ENCODE measurements at regions not wholly inside any gene's neighbourhood (a gene's known extent, or its start where the extent isn't known, plus 50 kb on each side); places are given as distances from the start of the nearest gene placed in this dataset.
"Not testable (repeated sequence)": the region's sequence is repeated elsewhere in the genome, so short reads cannot be mapped to it uniquely, and the experiment has no call there.

GRCh38 chr20:63145156-63145555 lies 70.8 kb downstream of the YTHDF1 start:
- no peak for DNase-seq (ENCODE audit: low read depth in 4 of 4, low spot score in 3 of 4)

- DNase-seq (ENCODE audit: low read depth in 4 of 4, low spot score in 3 of 4), result no peak
These were observed 73.0 kb downstream of the YTHDF1 start for GRCh38 chr20:63142933-63143332.

DNA sequence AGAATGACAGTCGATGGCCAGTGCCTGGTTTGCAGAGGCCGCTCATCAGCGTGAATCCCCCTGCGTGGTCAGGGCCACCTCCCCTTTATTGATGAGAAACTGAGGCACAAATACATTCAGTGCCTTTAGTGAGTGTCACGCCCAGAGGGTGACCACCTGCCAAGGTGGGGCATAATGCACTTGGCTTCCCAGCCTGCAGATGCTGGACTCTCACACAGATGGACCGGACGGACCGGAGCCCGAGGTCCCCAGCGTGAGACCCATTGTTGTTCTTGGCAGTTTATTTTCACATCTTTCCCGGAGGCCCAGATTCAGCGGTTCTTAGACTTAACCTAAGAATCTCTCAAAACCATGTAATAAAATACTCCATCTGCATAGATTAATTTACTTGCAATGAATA lies 74.4 kb downstream of the YTHDF1 start:
- DNase-seq (ENCODE audit: low read depth in 4 of 4, low spot score in 3 of 4), result no peak

- no peak for DNase-seq (ENCODE audit: low read depth in 4 of 4, low spot score in 3 of 4)
These were observed 75.2 kb downstream of the YTHDF1 start for GRCh38 chr20:63140514-63141433.

- DNase-seq (ENCODE audit: low read depth in 4 of 4, low spot score in 3 of 4), result no peak
These were observed 76.1 kb downstream of the YTHDF1 start for GRCh38 chr20:63139837-63140236.

GRCh38 chr20:63139356-63139755 lies 76.6 kb downstream of the YTHDF1 start:
- DNase-seq (ENCODE audit: low read depth in 4 of 4, low spot score in 3 of 4), result no peak

DNA sequence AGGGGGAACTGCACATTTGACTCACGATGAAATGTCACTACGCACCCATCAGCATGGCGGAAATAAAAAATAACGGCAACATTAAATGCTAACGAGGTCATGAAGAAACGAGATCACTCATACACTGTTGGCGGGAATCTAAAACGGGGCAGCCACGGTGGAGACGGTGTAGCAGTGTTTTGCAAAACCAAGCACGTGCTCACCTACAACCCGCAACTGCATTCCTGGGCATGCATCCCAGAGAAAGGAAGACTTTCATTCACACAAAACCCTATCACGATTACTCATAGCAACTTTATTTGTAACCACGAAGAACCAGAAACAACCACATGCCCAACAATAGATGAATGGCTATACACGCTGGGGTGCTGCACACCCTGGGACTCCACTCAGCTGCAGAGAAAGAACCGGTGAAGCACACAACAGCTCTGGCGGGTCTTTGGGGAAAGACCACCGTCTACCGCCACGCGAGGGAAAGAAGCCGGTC lies 77.0 kb downstream of the YTHDF1 start:
- no peak for DNase-seq (ENCODE audit: low read depth in 4 of 4, low spot score in 3 of 4)

DNA sequence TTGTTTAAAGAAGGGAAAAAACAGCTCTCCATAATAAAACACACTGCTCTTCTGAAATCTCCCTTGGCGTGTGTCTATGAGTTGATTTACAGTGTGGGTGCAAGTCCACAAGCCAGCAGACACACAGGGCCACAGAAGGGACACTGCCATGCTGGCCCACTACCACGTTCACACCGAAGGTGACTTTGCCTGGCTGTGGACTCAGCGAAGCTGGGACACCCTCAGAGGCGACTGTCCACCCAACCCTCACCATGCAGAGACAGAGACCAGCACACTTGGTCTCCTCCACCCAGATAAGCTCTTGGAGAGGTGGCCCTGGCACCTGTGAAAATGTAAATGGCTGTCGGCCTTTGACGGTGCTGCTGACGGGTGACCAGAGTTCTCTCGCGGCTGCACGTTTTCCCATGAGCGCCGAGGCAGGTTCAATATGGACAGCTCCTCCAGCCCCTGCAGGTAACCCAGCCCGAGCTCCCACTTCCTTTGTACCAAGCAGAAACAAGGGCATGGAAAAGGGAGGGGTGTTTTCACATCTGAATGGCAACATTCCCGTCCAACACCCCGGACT lies 78.0 kb downstream of the YTHDF1 start:
- no peak for DNase-seq (ENCODE audit: low read depth in 4 of 4, low spot score in 3 of 4)

- no peak for DNase-seq (ENCODE audit: low read depth in 4 of 4, low spot score in 3 of 4)
These were observed 79.6 kb downstream of the YTHDF1 start for GRCh38 chr20:63136296-63136695.

DNA sequence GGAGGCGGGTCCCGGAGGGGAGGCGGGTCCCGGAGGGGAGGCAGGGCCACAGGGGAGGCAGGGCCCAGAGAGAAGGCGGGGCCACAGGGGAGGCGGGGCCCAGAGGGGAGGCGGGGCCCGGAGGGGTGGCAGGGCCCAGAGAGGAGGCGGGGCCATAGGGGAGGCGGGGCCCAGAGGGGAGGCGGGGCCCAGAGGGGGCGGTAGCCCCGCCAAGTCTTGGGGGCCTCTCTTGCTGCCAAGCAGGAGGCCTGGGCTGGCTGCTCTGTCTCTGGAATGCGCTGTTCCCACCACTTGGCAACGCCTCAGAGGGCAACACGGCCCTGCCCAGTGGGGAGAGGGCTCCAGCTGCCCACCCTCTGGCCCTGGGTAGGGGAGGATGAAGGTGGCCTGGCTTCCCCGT lies 80.5 kb downstream of the YTHDF1 start:
- no peak for DNase-seq (ENCODE audit: low read depth in 4 of 4, low spot score in 3 of 4)

DNA sequence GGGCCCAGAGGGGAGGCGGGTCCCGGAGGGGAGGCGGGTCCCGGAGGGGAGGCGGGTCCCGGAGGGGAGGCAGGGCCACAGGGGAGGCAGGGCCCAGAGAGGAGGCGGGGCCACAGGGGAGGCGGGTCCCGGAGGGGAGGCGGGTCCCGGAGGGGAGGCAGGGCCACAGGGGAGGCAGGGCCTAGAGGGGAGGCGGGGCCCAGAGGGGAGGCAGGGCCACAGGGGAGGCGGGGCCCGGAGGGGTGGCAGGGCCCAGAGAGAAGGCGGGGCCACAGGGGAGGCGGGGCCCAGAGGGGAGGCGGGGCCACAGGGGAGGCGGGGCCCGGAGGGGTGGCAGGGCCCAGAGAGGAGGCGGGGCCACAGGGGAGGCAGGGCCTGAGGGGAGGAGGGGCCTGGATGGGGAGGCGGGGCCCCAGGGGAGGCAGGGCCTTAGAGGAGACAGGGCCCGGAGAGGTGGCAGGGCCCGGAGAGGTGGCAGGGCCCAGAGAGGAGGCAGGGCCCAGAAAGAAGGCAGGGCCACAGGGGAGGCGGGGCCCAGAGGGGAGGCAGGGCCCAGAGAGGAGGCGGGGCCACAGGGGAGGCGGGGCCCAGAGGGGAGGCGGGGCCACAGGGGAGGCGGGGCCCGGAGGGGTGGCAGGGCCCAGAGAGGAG lies 81.1 kb downstream of the YTHDF1 start:
- not testable (repeated sequence) for DNase-seq (ENCODE audit: low read depth in 4 of 4, low spot score in 3 of 4)

DNA sequence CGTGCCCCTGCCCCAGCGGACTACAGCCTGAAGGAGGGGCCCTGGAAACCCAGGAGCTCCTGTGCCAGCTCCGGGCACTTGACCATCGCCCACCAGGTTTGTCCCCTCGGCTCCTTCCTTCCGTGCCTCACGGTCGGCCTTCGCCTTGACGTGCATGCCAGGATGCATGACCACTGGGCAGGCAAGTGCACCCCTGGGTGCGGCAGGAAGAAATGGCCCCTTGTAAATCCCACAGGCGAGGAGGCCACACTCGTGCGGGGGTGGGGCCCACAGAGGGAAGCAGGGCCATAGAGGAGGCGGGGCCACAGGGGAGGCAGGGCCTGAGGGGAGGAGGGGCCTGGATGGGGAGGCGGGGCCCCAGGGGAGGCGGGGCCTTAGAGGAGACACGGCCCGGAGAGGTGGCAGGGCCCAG lies 81.7 kb downstream of the YTHDF1 start:
- no peak for DNase-seq (ENCODE audit: low read depth in 4 of 4, low spot score in 3 of 4)

DNA sequence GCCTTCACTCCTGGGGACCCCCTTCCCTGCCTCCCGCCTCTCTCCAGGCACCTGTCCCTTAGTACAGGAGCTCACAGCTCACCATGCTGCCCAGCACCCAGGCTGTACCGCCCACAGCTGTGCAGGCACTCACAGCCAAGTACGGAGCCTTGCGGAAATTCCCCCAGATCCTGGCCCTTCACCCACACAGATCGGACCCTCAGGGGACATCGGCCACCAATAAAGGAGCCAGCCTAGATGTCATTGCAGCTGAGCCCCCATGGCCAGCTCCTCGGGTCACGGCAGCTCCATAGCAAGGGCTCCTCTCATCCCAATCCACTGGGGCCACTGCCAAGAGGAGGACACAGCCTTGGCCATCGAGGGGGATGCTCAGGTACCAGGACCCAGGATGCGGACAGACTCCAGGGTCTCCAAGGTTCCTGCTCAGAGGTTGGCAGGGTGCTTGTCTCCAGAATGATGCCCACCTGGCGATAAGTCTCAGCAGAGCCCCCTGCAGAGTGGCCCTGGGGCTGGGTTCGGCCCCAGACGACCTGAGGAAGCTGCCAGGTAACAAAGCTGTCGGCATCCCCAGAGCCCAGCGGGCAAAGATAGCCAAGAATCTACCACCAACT lies 82.3 kb downstream of the YTHDF1 start:
- no peak for DNase-seq (ENCODE audit: low read depth in 4 of 4, low spot score in 3 of 4)

DNA sequence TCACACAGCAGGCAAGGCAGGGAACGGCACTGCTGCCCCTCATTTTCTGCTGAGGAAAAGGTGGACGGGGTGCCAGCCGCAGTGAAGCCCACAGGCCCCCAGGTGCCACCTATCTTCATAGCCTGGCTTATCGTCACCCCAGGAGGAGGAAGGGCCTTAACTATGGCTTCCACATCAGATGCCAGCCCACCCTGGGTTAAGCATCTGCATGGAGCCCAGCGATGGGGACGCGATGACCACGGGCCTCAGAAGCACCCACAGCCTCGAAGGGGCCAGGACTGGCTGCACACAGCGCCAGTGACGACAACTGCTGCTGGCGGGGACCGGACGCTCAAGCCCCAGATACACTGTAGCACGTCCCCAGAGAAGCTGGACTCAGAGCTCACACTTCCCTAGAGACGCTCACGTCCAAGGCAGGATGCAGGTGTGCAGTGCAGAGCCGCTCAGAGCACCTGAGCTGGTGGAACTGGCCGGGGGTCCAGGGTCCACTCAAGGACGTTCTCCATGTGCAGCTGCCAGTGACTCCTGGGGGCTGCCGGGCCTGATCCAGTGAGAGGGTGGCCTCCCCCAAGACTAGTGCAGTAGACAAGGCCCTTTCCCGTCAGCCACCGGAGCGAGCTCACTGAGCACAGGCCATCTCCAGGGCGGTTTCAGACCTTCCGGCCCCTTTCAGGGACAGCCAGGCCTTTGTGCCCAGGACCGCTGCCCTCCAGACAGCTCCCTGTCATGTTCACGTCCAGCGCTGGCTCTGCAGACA lies 83.0 kb downstream of the YTHDF1 start:
- DNase-seq (ENCODE audit: low read depth in 4 of 4, low spot score in 3 of 4), result no peak

DNA sequence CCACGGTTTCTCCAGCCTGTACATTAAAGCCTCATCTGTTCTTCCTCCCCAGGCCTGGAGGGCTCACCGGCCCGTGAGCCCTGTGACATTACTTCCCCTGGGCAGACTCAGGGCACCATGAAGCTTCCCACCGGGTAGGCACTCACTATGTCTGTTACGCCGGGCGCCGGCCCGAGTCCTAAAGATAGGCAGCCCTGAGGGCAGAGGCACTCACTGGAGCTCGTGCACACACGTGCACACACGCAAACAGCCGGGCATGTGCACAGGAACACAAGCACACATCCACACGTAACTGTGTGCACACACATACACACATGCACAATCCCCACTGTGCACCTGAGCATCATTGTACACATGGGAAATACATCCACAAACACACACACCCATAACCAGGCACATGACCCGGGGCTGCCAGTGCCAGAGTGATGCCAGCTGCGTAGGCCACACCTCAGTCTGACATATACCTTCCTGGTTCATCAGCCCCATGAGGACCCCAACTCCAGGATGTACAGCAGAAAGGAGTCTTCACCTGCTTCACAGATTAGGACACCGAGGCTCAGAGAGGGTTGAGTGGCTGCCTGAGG lies 83.7 kb downstream of the YTHDF1 start:
- DNase-seq (ENCODE audit: low read depth in 4 of 4, low spot score in 3 of 4), result no peak

- no peak for DNase-seq (ENCODE audit: low read depth in 4 of 4, low spot score in 3 of 4)
These were observed 85.0 kb downstream of the YTHDF1 start for GRCh38 chr20:63130658-63131577.

- no peak for DNase-seq (ENCODE audit: low read depth in 4 of 4, low spot score in 3 of 4)
These were observed 85.8 kb downstream of the YTHDF1 start for GRCh38 chr20:63129991-63130657.

DNA sequence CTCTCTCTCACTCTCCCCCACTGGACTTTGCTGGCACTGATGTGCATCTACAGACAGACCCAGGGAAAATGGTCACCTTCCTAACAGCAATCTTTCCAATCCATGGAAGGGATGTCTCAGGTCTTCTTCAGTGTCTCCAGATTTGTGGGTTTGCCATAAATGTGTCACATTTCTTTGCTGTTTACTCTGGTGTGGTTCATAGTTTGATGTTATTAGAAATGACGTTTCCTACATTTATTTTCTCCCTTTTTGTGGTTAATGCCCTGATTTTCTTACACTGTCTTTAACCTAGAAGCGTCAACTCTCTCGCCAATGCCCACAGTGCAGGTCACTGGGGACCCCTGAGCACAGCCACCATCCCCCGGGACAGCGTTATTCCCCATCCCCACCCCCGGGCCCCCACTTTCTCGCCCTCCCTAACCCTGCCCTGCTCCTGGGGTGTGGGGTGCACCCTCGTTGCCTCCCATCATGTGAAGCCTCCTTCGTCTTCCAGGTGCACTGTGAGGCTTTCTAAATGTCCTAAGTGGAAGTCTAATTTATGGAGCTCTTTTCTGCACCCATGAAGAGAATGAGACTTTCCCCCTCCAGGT lies 86.5 kb downstream of the YTHDF1 start:
- DNase-seq (ENCODE audit: low read depth in 4 of 4, low spot score in 3 of 4), result no peak

All from right renal pelvis (tissue), 4 donors.